Epidermal melanocyte (primary cell): ENCODE measurements at regions not wholly inside any gene's neighbourhood (a gene's known extent, or its start where the extent isn't known, plus 50 kb on each side); places are given as distances from the start of the nearest gene placed in this dataset.

ENCODE experiments used
- DNase-seq: peaks from one replicate; pipeline ENCODE4 v3.0.0; 2011; ENCODE audit warnings: low spot score; ENCODE audit not compliant: insufficient read length

DNA sequence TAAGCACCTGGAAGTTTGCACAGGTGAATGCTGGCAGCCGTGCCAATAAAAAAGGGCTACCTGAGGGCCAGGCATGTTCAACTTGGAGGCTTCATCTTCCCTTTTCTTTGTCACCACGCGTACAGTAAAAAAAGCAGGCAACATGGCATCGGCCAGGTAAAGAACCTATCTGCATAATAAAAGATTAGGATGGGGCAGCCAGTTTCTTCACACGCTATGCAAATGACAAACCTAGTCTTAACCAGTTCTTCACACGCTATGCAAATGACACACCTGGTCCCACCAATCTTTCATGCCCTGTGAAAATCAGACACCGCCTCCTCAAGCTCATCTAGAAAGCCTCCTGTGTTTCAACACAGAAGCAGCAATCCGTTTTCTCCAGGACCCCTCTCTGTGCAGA, 413.4 kb downstream of the HLX start:
- no peak for DNase-seq

DNA sequence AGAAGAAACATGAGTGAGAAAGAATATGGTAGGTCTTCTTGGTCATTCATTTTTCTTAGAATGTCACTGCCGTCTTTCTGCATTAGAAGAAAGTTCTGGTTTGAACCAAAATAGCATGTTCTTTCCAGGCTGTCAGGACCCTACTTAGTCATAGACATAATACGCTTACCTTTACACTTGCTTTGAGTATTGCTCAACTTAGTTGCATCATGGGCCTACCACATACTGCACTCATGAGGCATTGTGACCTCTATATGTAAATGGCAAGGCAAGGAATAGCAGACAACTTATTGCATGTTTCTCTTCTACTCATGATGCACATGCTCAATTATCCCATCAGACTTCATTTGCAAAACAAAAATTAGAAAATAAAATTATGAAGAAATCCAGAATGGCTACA, 415.0 kb downstream of the HLX start:
- DNase-seq = no peak

DNA sequence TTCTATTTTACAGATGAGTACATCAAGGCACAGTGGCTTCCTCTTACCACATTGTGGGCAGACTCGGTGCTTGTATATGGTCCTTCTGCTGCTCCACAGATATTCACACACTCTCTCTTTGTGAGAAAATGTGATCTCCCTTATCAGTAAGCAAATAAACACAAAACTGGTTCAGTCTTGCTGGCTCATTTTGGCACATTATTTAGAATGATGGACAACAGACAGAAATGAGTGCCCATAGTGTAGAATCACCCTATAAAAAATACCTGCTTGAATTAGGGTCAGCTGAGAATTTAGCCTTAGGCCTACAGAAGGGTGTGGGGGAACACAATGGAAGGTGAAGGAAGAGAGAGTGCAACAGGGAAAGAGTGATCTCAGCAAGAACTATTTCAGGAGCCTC, 423.1 kb downstream of the HLX start:
- no peak for DNase-seq

DNA sequence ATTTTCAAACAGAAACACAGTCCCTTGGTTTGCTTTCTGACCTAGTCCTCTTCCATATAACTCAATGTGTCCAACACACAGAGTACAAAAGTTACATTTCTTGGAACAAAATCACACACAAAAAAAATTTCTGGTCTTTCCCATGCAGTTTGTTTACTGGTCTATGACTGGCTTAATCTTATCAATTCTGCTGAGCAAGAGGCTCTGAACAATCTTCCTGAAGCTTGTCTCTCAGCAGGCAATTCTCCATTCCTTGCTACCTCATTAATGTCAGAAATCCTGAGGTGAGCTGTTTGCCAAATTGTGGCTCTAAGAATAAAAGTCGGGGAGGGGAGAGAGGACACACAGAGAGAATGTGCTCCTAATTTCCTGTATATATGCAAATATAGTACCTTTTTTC, 423.6 kb downstream of the HLX start:
- DNase-seq = no peak

DNA sequence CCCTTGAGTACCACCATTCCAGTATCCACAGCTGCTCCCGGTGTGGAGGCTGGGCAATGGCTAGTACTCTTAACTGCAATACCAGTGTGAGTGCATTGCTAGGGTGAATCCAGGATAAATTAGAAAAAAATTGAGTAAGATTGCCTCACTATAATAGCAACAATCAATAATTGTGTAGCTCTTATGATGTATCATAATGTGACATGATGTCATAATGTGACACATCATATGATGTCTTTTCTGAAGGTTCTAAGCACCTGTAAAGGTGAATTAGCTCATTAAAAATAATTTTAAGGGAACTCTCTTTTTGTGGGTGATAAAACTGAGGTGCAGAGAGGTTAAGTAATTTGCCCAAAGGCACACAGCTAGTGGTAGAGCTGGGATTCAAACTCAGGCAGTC, 424.4 kb downstream of the HLX start:
- DNase-seq = no peak

DNA sequence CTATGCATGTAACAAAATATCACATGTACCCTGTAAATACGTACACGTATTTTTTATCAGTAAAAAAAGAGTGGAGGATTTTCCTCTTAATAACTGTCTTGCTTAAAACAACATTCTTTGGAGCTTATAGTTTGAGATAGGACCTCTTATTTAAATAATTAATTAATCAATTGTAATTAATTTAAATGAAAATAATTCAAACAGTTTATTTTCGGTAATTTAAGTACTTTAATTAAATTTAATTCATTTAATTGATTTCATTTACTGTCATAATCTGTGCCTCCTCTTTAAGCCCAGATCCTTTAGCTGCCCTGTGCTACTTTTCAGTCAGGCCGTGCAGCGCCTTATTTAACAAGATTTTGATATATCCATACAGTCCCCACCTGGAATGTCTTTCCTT, 427.0 kb downstream of the HLX start:
- no peak for DNase-seq

DNA sequence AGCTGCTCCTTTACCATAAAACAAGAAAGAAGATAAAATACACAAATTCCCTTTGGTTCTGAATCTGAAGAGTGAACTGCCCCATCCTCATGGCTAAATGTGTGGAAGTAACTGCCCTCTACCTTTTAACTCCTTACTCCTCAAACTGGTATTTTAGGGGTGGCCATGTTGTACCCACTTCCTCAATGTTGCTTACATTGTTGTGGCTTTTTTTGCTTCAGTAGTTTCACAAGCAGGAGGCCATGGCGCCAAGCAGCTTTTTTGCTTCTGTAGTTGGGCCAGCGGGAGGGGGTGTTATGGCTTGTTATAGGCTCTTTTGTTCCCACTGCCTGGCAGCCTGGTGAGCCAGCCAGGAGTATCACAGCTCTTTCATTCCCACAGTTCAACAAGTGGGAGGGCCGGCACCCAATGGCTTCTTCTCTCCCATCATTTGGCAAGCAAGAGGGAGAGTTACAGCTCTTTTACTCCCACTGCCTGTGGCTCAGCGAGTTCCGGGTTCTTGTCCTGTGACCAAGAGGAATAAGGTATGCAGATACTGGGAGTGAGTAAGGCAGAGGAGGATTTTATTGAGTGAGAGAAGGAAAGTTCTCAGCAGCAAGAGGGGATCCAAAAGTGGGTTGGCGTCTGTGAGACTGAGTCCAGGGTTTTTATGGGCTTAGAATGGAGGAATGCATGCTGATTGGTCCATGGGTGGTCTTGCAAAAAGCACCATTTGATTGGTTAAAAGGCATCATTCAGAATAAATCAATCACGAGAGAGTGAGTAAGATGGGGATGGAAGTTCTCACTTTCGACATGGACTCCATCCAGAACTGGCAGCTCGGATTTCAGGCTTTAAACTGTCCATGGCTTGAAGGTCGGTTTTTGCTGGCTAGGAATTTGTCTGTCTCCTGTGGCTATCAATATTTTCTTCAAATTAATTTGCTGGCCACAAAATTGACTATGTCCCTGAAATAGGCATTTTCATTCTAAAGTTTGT, 429.6 kb downstream of the HLX start:
- DNase-seq = no peak

DNA sequence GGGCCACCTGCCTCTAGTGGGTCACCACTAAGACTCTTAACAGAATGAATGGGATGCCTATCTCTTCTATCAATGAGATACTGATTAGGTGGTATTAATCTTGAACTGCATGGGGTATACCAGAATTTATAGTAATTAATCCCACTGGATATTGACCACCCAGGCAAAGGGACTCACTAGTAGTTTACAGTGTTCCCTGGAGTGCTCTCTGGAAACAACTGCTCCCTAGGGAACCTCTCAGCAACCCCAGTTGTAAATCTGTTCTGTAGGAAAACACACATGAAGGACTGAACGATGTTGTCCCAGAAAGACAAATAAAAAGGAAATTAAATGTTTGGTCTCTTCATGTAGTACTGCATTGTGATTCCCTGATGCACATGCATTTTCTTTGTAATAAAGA, 430.5 kb downstream of the HLX start:
- DNase-seq = no peak

DNA sequence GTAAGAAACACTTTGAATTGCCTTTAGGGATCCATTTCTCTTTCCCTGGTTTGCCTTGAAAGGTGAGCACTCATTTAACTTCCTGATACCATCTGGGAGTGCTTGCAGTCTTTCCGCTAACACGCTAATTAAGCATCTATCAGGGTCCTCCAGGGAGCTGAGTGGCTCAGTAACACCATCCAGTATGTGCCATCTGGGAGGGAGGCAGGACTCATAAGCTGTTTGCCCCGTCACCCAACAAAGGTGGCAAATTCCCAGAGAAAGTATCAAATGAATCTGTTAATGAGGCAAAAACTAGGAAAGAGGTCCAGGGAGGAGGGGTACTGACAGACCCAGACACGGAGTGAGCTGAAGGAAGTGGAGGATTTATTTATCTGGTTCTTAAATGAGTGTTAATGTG, 430.9 kb downstream of the HLX start:
- no peak for DNase-seq

DNA sequence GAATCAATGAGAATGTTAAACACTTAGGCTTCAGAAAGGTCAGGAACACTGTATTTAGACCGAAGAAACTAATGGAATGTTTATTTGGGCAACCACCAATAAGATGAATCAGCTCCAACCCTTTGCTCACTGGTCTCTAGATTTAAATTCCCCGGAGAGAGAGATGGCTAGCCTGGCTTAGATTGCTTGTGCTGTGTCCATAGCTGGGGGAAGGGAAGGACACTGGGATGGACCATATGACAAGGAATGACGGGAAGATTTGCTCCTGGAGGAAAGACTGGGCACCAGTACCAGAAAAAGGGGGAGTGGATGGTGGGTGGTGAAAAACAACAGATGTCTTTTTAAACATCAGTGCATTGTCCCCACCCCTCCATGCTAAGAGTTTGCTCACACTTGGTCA, 426.6 kb downstream of the DUSP10 start:
- DNase-seq = no peak

DNA sequence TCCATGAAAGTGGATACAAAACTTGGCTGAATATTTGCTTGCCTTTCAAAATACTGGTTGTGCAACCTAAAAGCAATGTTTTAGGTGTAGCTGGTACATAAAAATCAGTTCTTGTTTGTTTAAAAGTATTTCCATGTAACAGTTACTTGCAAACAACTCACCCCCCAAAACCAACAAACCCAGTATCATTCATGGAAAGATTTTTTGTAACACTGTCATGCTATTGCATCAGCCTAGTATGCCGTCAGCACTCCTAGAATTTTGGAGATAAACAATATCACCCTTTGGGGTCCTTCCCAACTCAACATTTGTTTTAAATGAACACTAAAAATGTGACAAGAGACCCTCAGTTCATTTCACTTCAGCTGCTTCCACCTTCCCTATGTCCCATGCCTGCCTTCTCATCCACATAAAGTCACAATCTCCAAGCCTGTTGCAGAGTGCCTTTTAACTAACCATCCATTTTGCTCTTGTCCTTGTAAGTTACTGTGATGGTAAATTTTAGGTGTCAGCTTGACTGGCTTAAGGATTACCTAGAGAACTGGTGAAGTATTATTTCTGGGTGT, 425.3 kb downstream of the DUSP10 start:
- DNase-seq = no peak

DNA sequence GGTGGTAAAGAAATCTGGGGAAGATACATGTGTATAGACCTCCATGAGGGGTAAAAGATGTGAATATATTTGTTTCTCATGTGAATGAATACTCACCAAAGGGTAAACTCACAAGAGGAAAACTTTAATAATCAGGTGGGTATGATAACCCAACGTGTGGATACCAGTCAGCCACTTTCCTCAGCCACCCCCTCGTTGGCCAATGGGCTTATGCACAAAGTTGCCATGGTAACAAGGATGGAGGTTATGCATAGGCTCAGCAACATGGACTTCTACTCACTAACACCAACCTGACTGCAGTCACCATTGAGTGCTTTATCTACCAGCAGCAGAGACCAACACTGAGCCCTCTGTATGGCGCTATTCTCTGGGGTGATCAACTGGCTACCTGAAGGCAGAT, 424.4 kb downstream of the DUSP10 start:
- DNase-seq = no peak

DNA sequence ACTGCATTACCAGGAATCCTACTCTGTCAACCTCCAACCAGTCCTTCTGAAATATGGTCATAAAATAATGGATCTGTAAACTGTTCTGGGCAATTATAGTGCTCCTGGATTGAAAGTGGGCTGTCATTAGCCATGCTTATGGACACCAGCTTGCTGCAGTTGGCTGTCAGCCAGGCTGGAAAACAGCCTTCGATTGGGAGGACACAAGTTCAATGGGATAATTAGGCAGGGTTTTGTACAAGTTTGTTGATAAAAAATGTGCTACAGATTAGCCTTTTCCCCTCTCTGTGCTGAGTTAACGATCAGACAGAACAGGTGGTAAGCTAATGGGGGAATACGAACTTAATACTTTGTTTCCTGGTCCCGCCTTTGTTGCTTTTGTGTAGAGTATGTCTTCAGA, 413.9 kb downstream of the DUSP10 start:
- DNase-seq = no peak

DNA sequence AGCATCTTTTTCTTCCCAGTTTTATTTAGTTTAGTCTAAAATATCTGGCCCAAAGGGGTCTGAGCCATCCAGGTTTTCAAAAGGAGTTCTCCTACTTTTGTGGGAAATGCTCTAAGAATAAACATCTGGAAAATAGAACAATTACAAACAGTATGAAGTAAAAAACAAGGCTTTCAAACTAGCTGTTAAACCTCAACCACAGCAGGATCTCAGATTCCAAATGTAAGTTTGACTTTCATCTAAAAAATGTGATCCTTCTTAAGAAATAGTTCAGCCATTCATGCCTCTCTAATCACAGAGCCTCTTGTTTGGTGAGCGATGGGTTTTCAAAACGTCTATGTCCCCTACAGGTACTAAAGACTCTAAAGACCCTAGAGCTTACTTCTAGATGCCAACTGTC, 413.5 kb downstream of the DUSP10 start:
- DNase-seq = no peak

DNA sequence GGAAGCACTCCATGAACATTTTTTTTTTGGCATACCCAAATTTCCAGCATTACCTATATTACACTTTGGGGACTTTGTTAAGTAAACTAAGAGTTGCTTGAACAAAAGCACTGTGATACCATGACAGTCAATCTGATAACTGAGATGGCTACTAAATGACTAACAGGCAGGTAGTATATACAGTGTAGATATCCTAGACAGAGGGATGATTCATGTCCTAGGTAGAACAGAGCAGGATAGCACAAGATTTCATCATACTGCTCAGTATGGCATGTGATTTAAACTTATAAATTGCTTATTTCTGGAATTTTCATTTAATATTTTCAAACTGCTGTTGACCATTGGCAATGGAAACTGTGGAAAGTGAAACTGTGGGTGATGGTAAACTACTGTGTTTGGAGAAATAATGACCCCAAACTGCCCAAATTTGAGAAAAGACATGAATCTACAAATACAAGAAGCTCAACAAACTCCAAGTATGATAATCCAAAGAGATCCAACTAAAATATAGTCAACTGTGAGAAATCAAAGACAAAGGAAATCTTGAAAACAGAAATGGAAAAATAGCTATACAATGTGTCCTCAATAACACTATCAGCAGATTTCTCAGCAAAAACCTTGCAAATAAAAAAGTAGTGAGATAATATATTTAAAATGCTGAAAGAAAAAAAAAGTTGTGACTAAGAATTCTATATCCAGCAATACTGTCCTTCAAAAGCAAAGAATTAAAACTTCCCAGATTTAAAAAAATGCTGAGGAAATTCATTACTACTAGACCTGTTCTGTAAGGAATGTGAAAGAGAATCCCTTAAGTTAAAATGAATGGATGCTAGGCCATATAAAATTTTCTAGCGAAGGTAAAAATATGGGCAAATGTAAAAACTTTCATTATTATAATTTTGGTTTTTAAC, 410.4 kb downstream of the DUSP10 start:
- DNase-seq = no peak

DNA sequence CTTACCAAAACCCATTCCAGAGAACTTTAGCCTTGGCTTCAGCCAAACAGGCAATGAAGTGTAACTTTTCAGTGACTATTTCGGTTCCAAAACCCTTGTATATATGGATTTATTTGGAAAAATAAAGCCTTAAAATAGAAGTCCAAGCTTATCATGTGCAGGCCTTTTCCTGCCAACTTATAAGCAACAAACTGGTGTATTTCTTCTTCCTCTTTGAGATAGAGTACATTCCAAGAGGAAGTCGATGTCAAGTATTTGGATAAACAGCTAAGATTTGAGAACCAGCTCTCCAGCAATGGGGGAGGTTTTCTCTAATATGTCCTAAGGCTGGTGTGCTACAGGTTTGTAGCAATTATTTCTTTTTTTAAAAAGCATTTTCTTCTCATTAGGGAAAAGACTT, 407.8 kb downstream of the DUSP10 start:
- DNase-seq = no peak

DNA sequence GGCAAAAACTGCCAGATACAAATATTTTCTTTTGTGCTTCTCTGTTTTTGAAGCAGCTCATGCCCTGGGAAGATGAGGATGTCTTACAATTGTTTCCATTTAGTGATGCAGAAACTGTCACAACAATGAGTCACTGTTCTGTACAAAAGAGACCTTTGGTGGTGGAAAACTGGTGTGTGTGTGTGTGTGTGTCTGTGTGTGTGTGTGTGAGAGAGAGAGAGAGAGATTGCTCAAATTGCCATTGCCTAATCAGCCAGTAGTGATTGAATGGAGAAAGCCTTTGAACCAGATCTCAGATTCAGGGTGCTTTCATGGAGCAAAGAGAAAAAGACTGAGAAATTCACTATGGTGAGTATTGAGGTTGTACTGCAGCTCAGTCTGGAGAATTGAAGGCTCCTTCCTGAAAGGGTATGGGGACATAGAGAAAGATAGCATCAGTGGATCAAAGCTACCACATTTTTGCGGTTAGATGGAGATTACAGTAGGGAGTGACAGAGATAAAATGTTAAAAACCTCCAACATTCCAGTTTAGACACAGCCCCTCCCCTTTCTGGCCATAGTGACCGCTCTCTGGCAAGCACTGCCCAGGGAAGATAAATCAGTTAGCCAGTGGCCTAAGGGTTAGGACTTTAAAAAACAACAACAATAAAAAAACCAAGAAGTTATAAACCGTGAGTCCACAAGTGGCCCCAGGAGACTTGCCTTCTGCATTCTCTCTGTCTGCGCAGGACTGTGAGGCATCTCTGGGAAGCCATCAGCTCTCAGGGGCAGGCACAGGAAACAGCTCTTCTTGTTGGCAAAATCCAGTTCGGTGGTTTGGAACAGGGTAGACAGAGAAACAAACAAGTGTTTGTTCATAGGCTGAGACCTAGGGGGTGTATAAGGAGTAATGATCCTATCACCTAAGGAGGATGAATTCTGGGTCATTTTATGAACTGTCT, 406.5 kb downstream of the DUSP10 start:
- no peak for DNase-seq

DNA sequence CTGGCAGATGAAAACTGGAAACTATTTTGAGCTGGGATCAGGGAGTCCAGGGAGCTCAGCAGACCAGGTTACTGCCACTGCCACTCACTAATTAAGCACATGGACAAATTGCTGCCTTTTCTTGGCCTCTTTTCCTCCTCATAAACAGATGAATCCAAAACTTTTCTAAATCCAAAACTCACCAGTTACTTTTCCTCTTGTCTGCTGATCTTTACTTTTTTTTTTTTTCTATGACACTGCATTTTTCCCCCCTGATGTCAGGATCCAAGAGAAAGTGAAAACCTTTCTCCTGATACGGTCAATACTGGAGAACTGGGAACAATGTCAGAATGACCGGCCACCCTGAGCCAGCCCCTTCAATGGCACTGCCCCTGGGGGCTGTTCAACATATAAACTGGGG, 405.8 kb downstream of the DUSP10 start:
- no peak for DNase-seq

DNA sequence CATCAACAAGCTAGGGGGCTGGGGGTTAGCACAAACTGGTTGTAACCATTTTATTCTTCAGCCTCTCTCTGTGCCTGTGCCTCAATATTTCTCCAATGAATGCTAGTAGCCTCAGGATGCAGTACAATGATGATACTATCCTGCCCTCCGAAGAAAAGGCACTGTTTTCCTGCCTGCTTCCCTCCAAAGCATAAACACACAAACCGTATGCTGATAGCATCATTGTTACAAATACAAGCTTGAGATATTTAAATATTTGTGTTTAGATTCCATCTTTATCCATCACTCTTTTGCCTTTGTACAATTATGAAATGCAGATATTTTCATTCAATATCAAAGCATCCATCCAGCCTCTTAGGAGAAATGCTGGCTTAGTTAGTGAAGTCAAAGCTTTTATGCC, 404.8 kb downstream of the DUSP10 start:
- no peak for DNase-seq

DNA sequence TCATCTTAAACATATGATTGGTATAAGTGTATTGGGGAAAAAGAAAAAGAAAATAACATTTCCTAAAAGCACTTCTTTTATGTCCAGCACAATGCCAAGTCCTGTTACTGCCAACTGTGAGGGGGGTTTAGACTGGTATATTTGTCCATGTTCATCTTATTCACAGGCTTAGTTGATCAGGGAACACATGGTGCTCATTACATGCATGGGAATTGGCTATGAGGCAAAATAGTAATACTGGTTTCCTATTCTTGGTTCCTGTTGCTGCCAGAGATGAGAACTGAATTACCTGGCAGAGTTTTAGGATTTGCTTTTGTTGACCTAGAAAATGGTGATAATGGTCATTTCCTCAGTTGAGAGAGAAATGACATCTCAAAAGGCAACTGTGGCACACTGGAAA, 398.8 kb downstream of the DUSP10 start:
- no peak for DNase-seq

DNA sequence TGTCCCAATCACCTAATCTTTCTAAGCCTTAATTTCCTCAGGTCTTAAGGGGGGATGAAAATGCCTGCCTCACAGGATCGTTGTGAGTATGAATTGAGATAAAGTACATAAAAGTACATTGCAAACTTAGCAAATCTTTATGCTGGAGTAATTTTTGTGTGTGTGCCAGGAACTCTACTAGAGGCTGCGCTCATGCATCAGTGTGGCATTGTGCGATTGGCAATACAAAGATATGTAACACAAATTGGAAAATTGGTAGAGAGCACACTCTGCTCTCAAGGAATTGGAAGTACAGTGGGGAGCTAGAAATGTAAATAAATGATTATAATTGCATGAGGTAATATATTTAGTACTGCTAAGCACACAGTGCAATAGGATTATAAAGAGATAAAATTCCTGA, 398.3 kb downstream of the DUSP10 start:
- no peak for DNase-seq
